Stimulated activated memory B cell treated with anti-CD40 and anti-IgM and Interleukin-4, amounts not matched to agents 10 μg/mL and 1 μg/mL and 100 μg/mL, for 72 hours (primary cell): ENCODE measurements at regions not wholly inside any gene's neighbourhood (a gene's known extent, or its start where the extent isn't known, plus 50 kb on each side); places are given as distances from the start of the nearest gene placed in this dataset.
"Not testable (repeated sequence)": the region's sequence is repeated elsewhere in the genome, so short reads cannot be mapped to it uniquely, and the experiment has no call there.

ENCODE experiments used
- ATAC-seq: fragments of 150-1000 bp; cut with Tn5 transposase; 2 replicates; pipeline ENCODE4 v1.10.0; 2021
- H3K27ac Mint-ChIP-seq: one replicate; pipeline ENCODE4 v1.8.0; 2022; ENCODE audit warnings: mild to moderate bottlenecking, mixed read lengths
- H3K27me3 Mint-ChIP-seq: one replicate; pipeline ENCODE4 v1.8.0; 2022; ENCODE audit warnings: mixed read lengths
- H3K36me3 Mint-ChIP-seq: one replicate; pipeline ENCODE4 v1.8.0; 2022; ENCODE audit warnings: mixed read lengths
- H3K4me1 Mint-ChIP-seq: one replicate; pipeline ENCODE4 v1.8.0; 2022; ENCODE audit warnings: mixed read lengths
- H3K4me3 Mint-ChIP-seq: one replicate; pipeline ENCODE4 v1.8.0; 2022; ENCODE audit warnings: mild to moderate bottlenecking, moderate library complexity, mixed read lengths
- H3K9me3 Mint-ChIP-seq: one replicate; pipeline ENCODE4 v1.8.0; 2022; ENCODE audit warnings: mixed read lengths

- no peak for ATAC-seq
- no peaks in the 10 kb centered on the region for H3K36me3 Mint-ChIP-seq
- no peaks in the 10 kb centered on the region for H3K4me1 Mint-ChIP-seq
- H3K27me3 Mint-ChIP-seq = no peaks in the 10 kb centered on the region
- H3K4me3 Mint-ChIP-seq = no peak overlapping the region
- H3K9me3 Mint-ChIP-seq = no peaks in the 10 kb centered on the region
- no peak overlapping the region for H3K27ac Mint-ChIP-seq
Measured at GRCh38 chr13:111661052-111661451, 340.6 kb downstream of the TEX29 start.

- no peaks in the 10 kb centered on the region for H3K27me3 Mint-ChIP-seq
Measured at GRCh38 chr13:111661776-111662175, 341.3 kb downstream of the TEX29 start.

GRCh38 chr13:111662451-111662850 lies 342.0 kb downstream of the TEX29 start:
- Mint-ChIP-seq H3K27me3 (no peaks in the 10 kb centered on the region), H3K4me1 (no peaks in the 10 kb centered on the region), H3K36me3 (no peaks in the 10 kb centered on the region), H3K4me3 (no peak overlapping the region), H3K9me3 (no peaks in the 10 kb centered on the region), H3K27ac (no peak overlapping the region)
- no peak for ATAC-seq

More at GRCh38 chr13:111661776-111662175, 341.3 kb downstream of the TEX29 start:
- H3K36me3 Mint-ChIP-seq = no peaks in the 10 kb centered on the region
- H3K9me3 Mint-ChIP-seq = no peaks in the 10 kb centered on the region
- no peak overlapping the region for H3K27ac Mint-ChIP-seq
- H3K4me1 Mint-ChIP-seq = no peaks in the 10 kb centered on the region
- H3K4me3 Mint-ChIP-seq = no peak overlapping the region
- no peak for ATAC-seq

GRCh38 chr13:111662895-111663294 lies 342.5 kb downstream of the TEX29 start:
- no peaks in the 10 kb centered on the region for H3K36me3 Mint-ChIP-seq
- no peak overlapping the region for H3K27ac Mint-ChIP-seq
- no peaks in the 10 kb centered on the region for H3K9me3 Mint-ChIP-seq
- no peaks in the 10 kb centered on the region for H3K4me1 Mint-ChIP-seq
- no peak overlapping the region for H3K4me3 Mint-ChIP-seq
- H3K27me3 Mint-ChIP-seq = no peaks in the 10 kb centered on the region
- no peak for ATAC-seq

DNA sequence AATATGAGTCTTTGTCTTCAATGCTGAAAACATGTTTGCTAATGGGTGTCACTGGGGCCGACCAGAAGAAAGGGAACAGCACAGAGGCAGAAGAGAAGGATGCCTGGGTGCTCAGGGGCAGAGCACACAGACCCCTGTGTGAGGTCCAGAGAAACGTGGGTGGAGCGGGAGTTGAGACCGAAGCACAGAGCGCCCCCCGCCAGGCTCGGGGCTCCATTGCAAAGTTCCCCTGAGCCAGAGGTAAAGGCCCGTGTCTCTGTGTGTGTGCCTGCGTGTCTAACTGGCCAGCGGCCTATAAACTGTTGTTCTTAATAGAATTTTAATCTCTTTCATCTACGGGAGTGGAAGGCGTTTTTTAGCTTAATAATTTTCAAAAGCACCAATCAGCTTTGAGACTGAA lies 343.1 kb downstream of the TEX29 start:
- H3K36me3 Mint-ChIP-seq = no peaks in the 10 kb centered on the region
- no peak for ATAC-seq
- no peak overlapping the region for H3K4me3 Mint-ChIP-seq
- no peaks in the 10 kb centered on the region for H3K9me3 Mint-ChIP-seq
- no peak overlapping the region for H3K27ac Mint-ChIP-seq
- H3K27me3 Mint-ChIP-seq = no peaks in the 10 kb centered on the region
- H3K4me1 Mint-ChIP-seq = no peaks in the 10 kb centered on the region

GRCh38 chr13:111663953-111664421 lies 343.5 kb downstream of the TEX29 start:
- Mint-ChIP-seq H3K9me3 (no peaks in the 10 kb centered on the region), H3K4me3 (no peak overlapping the region), H3K4me1 (no peaks in the 10 kb centered on the region), H3K27ac (no peak overlapping the region), H3K36me3 (no peaks in the 10 kb centered on the region), H3K27me3 (no peaks in the 10 kb centered on the region)
- ATAC-seq = no peak

DNA sequence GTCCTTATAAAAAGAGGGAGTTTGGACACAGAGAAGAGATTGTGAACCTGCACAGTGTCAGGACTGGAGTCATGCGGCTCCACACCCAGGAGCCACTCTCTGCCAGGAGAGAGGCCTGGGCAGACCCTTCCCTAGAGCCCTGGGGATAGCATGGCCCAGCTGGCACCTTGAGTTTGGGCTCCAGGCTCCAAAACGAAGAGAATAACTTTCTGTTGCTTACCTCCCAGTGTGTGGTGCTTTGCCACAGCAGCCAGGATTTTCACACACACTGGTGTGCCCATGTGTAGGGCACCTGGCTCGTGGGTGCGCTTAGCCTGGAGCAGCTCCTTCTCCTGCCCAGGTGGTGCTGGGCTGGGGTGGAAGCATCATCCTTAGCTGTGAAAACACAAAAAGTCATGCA lies 344.3 kb downstream of the TEX29 start:
- H3K27ac Mint-ChIP-seq = no peak overlapping the region
- no peak for ATAC-seq
- no peaks in the 10 kb centered on the region for H3K36me3 Mint-ChIP-seq
- H3K4me3 Mint-ChIP-seq = no peak overlapping the region
- no peaks in the 10 kb centered on the region for H3K27me3 Mint-ChIP-seq
- no peaks in the 10 kb centered on the region for H3K4me1 Mint-ChIP-seq
- H3K9me3 Mint-ChIP-seq = no peaks in the 10 kb centered on the region

- Mint-ChIP-seq H3K27ac (no peak overlapping the region), H3K36me3 (no peaks in the 10 kb centered on the region), H3K4me3 (no peak overlapping the region), H3K9me3 (no peaks in the 10 kb centered on the region), H3K4me1 (no peaks in the 10 kb centered on the region), H3K27me3 (no peaks in the 10 kb centered on the region)
- ATAC-seq = no peak
Measured at GRCh38 chr13:111665691-111666095, 345.3 kb downstream of the TEX29 start.

DNA sequence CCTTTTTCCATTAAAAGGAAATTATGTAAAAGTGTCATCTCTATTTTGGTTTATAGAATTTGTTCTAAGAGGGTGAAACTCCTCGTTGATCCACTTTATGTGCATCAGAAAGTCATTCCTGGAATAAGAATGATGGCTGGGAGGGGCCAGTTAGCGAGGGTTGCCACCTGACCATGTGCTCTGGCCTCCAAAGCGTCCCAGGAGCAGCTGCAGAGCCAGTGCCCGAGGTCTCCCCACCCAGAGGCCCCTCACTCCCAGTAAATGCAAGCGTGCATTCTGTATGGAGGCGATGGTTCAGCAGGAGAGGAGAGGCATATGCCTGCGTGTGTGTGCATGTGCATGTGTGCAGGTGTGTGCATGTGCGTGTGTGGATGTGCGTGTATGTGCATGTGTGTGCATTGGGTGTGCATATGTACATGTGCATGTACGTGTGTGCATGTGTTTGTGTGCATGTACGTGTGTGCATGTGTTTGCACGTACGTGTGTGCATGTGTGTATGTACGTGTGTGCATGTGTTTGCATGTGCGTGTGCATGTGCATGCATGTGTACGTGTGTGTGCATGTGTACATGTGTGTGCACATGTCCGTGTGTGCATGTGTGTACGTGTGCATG lies 345.8 kb downstream of the TEX29 start:
- Mint-ChIP-seq H3K36me3 (no peaks in the 10 kb centered on the region), H3K4me3 (no peak overlapping the region), H3K27me3 (no peaks in the 10 kb centered on the region), H3K4me1 (no peaks in the 10 kb centered on the region), H3K9me3 (no peaks in the 10 kb centered on the region), H3K27ac (no peak overlapping the region)
- no peak for ATAC-seq

- H3K4me3 Mint-ChIP-seq = no peak overlapping the region
- no peaks in the 10 kb centered on the region for H3K4me1 Mint-ChIP-seq
- H3K27me3 Mint-ChIP-seq = no peaks in the 10 kb centered on the region
- no peak overlapping the region for H3K27ac Mint-ChIP-seq
- no peaks in the 10 kb centered on the region for H3K9me3 Mint-ChIP-seq
- no peaks in the 10 kb centered on the region for H3K36me3 Mint-ChIP-seq
- no peak for ATAC-seq
Measured at GRCh38 chr13:111667757-111668156, 347.3 kb downstream of the TEX29 start.

DNA sequence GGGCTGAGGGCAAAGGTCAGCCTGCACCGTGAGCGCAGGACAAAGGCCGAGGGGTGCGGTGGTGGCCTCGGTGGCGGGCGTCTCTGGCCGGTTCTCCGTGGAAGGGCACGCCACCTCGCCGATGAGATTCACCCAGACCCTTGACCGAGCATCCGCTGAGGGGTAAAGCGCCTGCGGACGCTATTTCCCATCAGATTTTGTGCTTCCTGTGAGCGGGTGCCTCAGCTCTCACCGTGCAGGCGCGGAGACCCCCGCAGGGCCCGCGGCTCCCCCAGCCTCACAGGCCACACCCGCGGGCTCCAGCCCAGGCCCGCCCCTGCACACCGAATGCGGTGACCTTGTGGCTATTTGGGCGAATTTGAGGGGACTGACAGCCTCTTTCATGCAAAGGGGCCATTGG lies 348.0 kb downstream of the TEX29 start:
- Mint-ChIP-seq H3K36me3 (no peaks in the 10 kb centered on the region), H3K27ac (no peak overlapping the region), H3K4me3 (no peak overlapping the region), H3K4me1 (no peaks in the 10 kb centered on the region), H3K9me3 (no peaks in the 10 kb centered on the region), H3K27me3 (no peaks in the 10 kb centered on the region)
- ATAC-seq = no peak

DNA sequence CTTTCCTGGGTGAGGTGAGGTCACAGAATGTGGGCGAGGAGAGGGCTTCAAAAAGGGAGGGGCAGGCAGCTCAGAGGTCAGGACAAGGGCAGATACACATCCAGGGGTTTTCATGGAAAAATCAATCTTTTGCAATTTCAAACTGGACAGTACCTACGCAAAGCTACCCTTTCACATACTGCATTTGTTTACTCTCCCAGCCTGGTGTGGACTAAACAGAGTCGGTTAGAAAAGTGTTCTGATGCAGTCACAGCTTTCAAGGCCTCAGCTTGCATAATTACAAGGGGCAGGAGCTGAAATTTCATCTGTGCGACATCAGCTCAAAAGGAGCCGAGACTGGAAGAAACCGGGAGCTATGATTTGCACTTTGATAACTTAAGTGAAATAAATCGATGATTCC lies 351.8 kb downstream of the TEX29 start:
- not testable (repeated sequence) for H3K4me1 Mint-ChIP-seq, ATAC-seq, H3K27ac Mint-ChIP-seq, H3K36me3 Mint-ChIP-seq, H3K27me3 Mint-ChIP-seq, H3K4me3 Mint-ChIP-seq, H3K9me3 Mint-ChIP-seq

DNA sequence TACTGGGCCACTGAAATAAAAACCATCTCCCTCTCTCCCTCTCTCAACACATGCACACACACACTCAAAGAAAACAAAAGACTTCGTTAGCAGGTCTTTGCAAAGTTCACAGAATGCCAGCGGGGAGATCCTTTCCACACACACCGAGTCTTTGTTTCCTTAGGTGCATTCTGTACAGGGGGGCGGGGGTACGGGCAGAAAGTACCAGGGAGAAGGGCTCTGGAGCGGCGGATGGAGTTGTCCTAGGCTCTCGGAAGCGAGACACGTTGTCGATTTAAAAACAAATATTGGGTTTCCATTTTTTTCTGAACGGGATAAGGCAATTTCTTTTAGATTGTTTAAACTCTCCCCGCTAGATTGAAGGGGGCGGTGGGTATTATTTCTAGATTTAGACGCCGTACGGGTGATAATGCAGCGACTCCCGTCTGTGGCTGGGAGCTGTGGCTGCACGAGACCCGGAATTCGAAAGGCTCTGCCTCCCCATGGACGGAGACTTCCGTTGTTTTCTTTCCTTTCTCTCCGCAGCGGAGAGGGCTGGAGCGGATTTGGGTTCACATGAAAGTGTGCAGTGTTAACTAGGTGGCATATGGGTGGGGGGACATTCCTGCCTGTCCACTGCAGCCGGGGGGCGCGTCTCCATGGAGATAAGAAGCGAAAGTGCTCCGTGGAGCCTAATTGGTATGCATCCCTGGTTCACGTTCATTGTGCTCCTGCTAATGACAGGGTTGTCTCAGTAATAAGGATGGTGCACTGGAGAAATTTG lies 357.9 kb downstream of the TEX29 start:
- H3K27me3 Mint-ChIP-seq, H3K9me3 Mint-ChIP-seq, H3K4me3 Mint-ChIP-seq, H3K36me3 Mint-ChIP-seq, ATAC-seq, H3K27ac Mint-ChIP-seq, H3K4me1 Mint-ChIP-seq: not testable (repeated sequence)

GRCh38 chr13:111679645-111680044 lies 359.2 kb downstream of the TEX29 start:
- not testable (repeated sequence) for H3K4me1 Mint-ChIP-seq, H3K4me3 Mint-ChIP-seq, H3K27me3 Mint-ChIP-seq, H3K36me3 Mint-ChIP-seq, H3K27ac Mint-ChIP-seq, H3K9me3 Mint-ChIP-seq, ATAC-seq

- H3K27me3 Mint-ChIP-seq, H3K27ac Mint-ChIP-seq, H3K9me3 Mint-ChIP-seq, ATAC-seq, H3K36me3 Mint-ChIP-seq, H3K4me3 Mint-ChIP-seq, H3K4me1 Mint-ChIP-seq: not testable (repeated sequence)
Measured at GRCh38 chr13:111680100-111680499, 359.7 kb downstream of the TEX29 start.

DNA sequence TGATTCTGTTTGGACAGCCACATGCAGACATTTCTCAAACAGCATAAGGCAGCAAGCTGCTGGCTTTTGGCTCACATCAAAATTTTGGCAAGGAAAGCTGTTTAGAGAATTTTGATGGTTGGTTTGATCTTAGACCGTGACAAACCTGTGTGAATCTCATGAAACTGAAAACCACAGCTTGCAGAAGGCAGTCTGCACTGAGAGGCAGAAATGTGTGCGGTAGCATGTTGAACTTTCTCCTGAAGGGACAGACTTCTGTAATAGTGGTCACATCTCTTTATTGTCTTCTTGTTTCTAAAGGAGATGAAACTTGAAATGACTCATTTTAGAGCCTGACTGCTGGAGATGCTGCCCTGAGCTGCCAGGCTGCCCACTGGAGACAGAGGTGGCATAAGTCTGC lies 371.6 kb downstream of the TEX29 start:
- H3K9me3 Mint-ChIP-seq, H3K27ac Mint-ChIP-seq, H3K27me3 Mint-ChIP-seq, H3K36me3 Mint-ChIP-seq, H3K4me3 Mint-ChIP-seq, ATAC-seq, H3K4me1 Mint-ChIP-seq: not testable (repeated sequence)
